Panc1 (cell line): ENCODE measurements at regions not wholly inside any gene's neighbourhood (a gene's known extent, or its start where the extent isn't known, plus 50 kb on each side); places are given as distances from the start of the nearest gene placed in this dataset.

ENCODE experiments used
- ATAC-seq: fragments of 200-7000 bp; cut with Tn5 transposase; 2 replicates; pipeline ENCODE4 v1.9.1; 2020; ENCODE audit warnings: mild to moderate bottlenecking, moderate library complexity
- BruUV-seq: library from RNA; stranded (reverse); fragments of 400-500 nt; replicated peaks from 2 replicates; lab custom pipeline; 2021; lab: Mats Ljungman, UMichigan
- CTCF ChIA-PET: fragments of 300-600 bp; sonication (Branson Sonifier 250); formaldehyde crosslinking; loops from one replicate; lab custom pipeline; 2022; ENCODE audit warnings: antibody characterized with exemption; lab: Charles Lee
- POLR2A ChIA-PET: fragments of 300-600 bp; sonication (Branson Sonifier 250); formaldehyde crosslinking; loops from one replicate; lab custom pipeline; 2022; ENCODE audit warnings: antibody characterized with exemption; lab: Charles Lee
- DNase-seq: peaks from one replicate; pipeline ENCODE4 v3.0.0-alpha.2; 2010; ENCODE audit warnings: low read depth, low spot score
- H3K27ac ChIP-seq: 2 replicates; pipeline ENCODE4 v1.5.1; 2011; ENCODE audit warnings: mild to moderate bottlenecking, low read length, inconsistent platforms
- H3K27me3 ChIP-seq: fragments of 200-500 bp; sonication (Bioruptor generic); 2 replicates; pipeline ENCODE4 v1.6.0; 2014; ENCODE audit warnings: low read length, inconsistent platforms; ENCODE audit not compliant: control insufficient read depth, insufficient read depth
- H3K36me3 ChIP-seq: fragments of 200-500 bp; sonication (Bioruptor generic); 2 replicates; pipeline ENCODE4 v1.5.1; 2014; ENCODE audit warnings: inconsistent platforms, mild to moderate bottlenecking, low read length, moderate library complexity; ENCODE audit not compliant: control insufficient read depth, insufficient read depth
- H3K4me1 ChIP-seq: 2 replicates; pipeline ENCODE4 v1.5.1; 2011; ENCODE audit warnings: inconsistent platforms, mild to moderate bottlenecking, low read length, moderate library complexity; ENCODE audit not compliant: control insufficient read depth, insufficient read depth
- H3K4me3 ChIP-seq, 2 experiments: 2 replicates each; pipeline ENCODE4 v1.5.1; 2011 to 2012; ENCODE audit warnings: low read depth in 2 of 2, low read length in 2 of 2, mild to moderate bottlenecking in 2 of 2, inconsistent platforms in 1 of 2, moderate library complexity in 1 of 2
- H3K9me3 ChIP-seq: fragments of 200-500 bp; sonication (Bioruptor generic); 2 replicates; pipeline ENCODE4 v1.5.1; 2014; ENCODE audit warnings: low read depth, mild to moderate bottlenecking, inconsistent platforms, low read length, moderate library complexity; ENCODE audit not compliant: control insufficient read depth, insufficient read depth
- POLR2AphosphoS5 ChIP-seq: IDR thresholded peaks from 2 replicates; pipeline ENCODE4 v1.6.1; 2012; ENCODE audit warnings: mild to moderate bottlenecking, low read depth, low read length, moderate library complexity
- SIN3A ChIP-seq: IDR thresholded peaks from 2 replicates; pipeline ENCODE4 v1.6.1; 2012; ENCODE audit warnings: low read depth, mild to moderate bottlenecking, low read length, moderate library complexity, borderline replicate concordance; ENCODE audit not compliant: insufficient read depth
- TCF7L2 ChIP-seq: IDR thresholded peaks from 2 replicates; pipeline ENCODE4 v1.6.1; 2011; ENCODE audit warnings: mild to moderate bottlenecking, low read depth, low read length, inconsistent platforms
- in situ Hi-C: cut with HindIII; loops from 2 replicates; pipeline ENCODE4 v1.10.0; 2016; ENCODE audit warnings: low sequenced_read_pairs, low pct_unique_long_range_greater_than_20kb
- intact Hi-C: fragments of 100-400 bp; cut with micrococcal nuclease; formaldehyde crosslinking; loops from one replicate; pipeline ENCODE4 v1.10.0; 2022; ENCODE audit not compliant: unreplicated experiment
- TF ChIP-seq, protein P1 (sequence below), 2 experiments: IDR thresholded peaks; 2 replicates each; pipeline ENCODE4 v1.6.1; 2011 to 2012; ENCODE audit warnings: low read depth in 2 of 2, control low read depth in 1 of 2, low read length in 1 of 2, mild to moderate bottlenecking in 1 of 2, moderate library complexity in 1 of 2; ENCODE audit not compliant: insufficient read depth in 1 of 2
- TF ChIP-seq, protein P2 (sequence below): fragments of 450-650 bp; IDR thresholded peaks from 2 replicates; pipeline ENCODE4 v1.5.1; 2017; ENCODE audit warnings: mild to moderate bottlenecking

DNA sequence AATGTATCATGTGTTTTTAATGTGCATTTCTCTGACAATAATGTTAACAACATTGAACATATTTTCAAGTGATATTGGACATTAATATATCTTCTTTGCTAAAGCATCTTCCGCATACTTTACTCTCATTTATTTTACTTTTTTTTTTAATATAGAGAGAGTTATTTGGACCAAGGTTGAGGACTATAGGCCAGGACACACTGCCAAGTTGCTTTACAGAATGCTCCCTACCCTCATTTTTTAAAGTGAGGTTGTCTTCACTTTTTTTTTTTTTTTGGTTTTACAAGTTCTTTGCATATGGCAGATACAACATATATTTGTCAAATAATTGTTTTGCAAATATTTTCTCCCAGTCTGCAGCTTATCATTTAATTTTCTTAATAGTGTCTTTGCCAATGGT, 201.8 kb downstream of the OSR1 start:
- TF ChIP-seq TCF7L2 (no peak), SIN3A (no peak), POLR2AphosphoS5 (no peak)
- TF ChIP-seq, protein P1, sequence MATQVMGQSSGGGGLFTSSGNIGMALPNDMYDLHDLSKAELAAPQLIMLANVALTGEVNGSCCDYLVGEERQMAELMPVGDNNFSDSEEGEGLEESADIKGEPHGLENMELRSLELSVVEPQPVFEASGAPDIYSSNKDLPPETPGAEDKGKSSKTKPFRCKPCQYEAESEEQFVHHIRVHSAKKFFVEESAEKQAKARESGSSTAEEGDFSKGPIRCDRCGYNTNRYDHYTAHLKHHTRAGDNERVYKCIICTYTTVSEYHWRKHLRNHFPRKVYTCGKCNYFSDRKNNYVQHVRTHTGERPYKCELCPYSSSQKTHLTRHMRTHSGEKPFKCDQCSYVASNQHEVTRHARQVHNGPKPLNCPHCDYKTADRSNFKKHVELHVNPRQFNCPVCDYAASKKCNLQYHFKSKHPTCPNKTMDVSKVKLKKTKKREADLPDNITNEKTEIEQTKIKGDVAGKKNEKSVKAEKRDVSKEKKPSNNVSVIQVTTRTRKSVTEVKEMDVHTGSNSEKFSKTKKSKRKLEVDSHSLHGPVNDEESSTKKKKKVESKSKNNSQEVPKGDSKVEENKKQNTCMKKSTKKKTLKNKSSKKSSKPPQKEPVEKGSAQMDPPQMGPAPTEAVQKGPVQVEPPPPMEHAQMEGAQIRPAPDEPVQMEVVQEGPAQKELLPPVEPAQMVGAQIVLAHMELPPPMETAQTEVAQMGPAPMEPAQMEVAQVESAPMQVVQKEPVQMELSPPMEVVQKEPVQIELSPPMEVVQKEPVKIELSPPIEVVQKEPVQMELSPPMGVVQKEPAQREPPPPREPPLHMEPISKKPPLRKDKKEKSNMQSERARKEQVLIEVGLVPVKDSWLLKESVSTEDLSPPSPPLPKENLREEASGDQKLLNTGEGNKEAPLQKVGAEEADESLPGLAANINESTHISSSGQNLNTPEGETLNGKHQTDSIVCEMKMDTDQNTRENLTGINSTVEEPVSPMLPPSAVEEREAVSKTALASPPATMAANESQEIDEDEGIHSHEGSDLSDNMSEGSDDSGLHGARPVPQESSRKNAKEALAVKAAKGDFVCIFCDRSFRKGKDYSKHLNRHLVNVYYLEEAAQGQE (IDR thresholded peaks at IDR 0.05; ENCODE audit: insufficient read depth in 1 of 2, low read depth in 2 of 2, low read length in 1 of 2) = no peak
- TF ChIP-seq, protein P2, sequence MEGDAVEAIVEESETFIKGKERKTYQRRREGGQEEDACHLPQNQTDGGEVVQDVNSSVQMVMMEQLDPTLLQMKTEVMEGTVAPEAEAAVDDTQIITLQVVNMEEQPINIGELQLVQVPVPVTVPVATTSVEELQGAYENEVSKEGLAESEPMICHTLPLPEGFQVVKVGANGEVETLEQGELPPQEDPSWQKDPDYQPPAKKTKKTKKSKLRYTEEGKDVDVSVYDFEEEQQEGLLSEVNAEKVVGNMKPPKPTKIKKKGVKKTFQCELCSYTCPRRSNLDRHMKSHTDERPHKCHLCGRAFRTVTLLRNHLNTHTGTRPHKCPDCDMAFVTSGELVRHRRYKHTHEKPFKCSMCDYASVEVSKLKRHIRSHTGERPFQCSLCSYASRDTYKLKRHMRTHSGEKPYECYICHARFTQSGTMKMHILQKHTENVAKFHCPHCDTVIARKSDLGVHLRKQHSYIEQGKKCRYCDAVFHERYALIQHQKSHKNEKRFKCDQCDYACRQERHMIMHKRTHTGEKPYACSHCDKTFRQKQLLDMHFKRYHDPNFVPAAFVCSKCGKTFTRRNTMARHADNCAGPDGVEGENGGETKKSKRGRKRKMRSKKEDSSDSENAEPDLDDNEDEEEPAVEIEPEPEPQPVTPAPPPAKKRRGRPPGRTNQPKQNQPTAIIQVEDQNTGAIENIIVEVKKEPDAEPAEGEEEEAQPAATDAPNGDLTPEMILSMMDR = no peak
- H3K4me1 ChIP-seq = no peaks in the 10 kb centered on the region
- no peaks in the 10 kb centered on the region for H3K27me3 ChIP-seq
- H3K36me3 ChIP-seq = no peaks in the 10 kb centered on the region
- no peak overlapping the region for H3K4me3 ChIP-seq
- in situ Hi-C loops (no loop called here), intact Hi-C loops (no loop called here)
- ChIA-PET CTCF (no interaction called here), POLR2A (no interaction called here)
- BruUV-seq = no TSS peak
- no peak for ATAC-seq
- no peaks in the 10 kb centered on the region for H3K9me3 ChIP-seq
- no peak for DNase-seq
- no peak overlapping the region for H3K27ac ChIP-seq

DNA sequence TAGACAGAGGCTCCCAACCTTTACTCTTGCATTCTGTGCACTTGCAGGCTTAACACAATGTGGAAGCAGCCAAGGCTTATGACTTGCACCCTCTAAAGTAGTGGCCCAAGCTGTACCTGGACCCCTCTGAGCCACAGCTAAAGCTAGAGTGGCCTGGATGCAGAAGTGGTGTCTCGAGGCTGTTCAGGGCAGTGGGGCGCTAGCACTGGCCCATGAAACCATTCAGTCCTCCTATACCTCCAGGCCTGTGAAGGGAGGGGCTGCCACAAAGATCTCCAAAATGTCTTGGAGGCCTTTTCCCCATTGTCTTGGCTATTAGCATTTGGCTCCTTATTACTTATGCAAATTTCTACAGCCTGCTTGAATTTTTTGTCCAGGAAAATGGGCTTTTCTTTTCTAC, 207.7 kb downstream of the OSR1 start:
- BruUV-seq = no TSS peak
- no peaks in the 10 kb centered on the region for H3K36me3 ChIP-seq
- in situ Hi-C loops (no loop called here), intact Hi-C loops (no loop called here)
- H3K27ac ChIP-seq = no peak overlapping the region
- no peak for TF ChIP-seq SIN3A
- TF ChIP-seq POLR2AphosphoS5 = no peak
- no peak for TF ChIP-seq TCF7L2
- TF ChIP-seq, protein P1 (IDR thresholded peaks at IDR 0.05; ENCODE audit: insufficient read depth in 1 of 2, low read depth in 2 of 2, low read length in 1 of 2) = no peak
- TF ChIP-seq, protein P2 = no peak
- H3K4me3 ChIP-seq = no peak overlapping the region
- no peaks in the 10 kb centered on the region for H3K9me3 ChIP-seq
- ATAC-seq = no peak
- no peaks in the 10 kb centered on the region for H3K4me1 ChIP-seq
- ChIA-PET CTCF (no interaction called here), POLR2A (no interaction called here)
- no peaks in the 10 kb centered on the region for H3K27me3 ChIP-seq
- no peak for DNase-seq
